GM23338 (cell line): ENCODE measurements at regions not wholly inside any gene's neighbourhood (a gene's known extent, or its start where the extent isn't known, plus 50 kb on each side); places are given as distances from the start of the nearest gene placed in this dataset.

Source experiments
- CREB1 ChIP-seq: fragments of 250-450 bp; sonication (Bioruptor Pico); IDR thresholded peaks from 2 replicates; pipeline ENCODE4 v1.5.0; 2020; ENCODE audit warnings: low read depth, mild to moderate bottlenecking, moderate library complexity
- CTCF ChIP-seq, 2 experiments: fragments of 200-600 bp in 1 of 2; sonication (generic) in 1 of 2; conservative IDR thresholded peaks; 2 replicates each; pipeline versions ENCODE4 v1.5.1 to v1.6.1; 2016 to 2017; ENCODE audit warnings: antibody characterized with exemption in 2 of 2, low read depth in 2 of 2, mild to moderate bottlenecking in 2 of 2, moderate library complexity in 1 of 2
- EZH2 ChIP-seq: fragments of 200-600 bp; sonication (generic); IDR thresholded peaks from one replicate; pipeline ENCODE4 v1.8.0; 2017; ENCODE audit warnings: antibody characterized with exemption, mild to moderate bottlenecking, low read depth; ENCODE audit not compliant: unreplicated experiment
- EZH2phosphoT487 ChIP-seq: fragments of 200-600 bp; sonication (generic); IDR thresholded peaks from one replicate; pipeline ENCODE4 v1.8.1; 2018; ENCODE audit warnings: antibody characterized with exemption; ENCODE audit not compliant: unreplicated experiment
- JUNB ChIP-seq: IDR thresholded peaks from one replicate; pipeline ENCODE4 v1.6.1; 2016; ENCODE audit warnings: antibody characterized with exemption; ENCODE audit not compliant: unreplicated experiment
- NANOG ChIP-seq: IDR thresholded peaks from 2 replicates; pipeline ENCODE4 v1.6.1; 2016; ENCODE audit warnings: antibody characterized with exemption, borderline replicate concordance
- POLR2AphosphoS5 ChIP-seq: IDR thresholded peaks from 2 replicates; pipeline ENCODE4 v1.6.1; 2016; ENCODE audit warnings: antibody characterized with exemption, low read depth
- REST ChIP-seq: IDR thresholded peaks from one replicate; pipeline ENCODE4 v1.6.1; 2018; ENCODE audit warnings: antibody characterized with exemption; ENCODE audit not compliant: unreplicated experiment
- STAT1 ChIP-seq: IDR thresholded peaks from one replicate; pipeline ENCODE4 v1.6.1; 2016; ENCODE audit warnings: antibody characterized with exemption; ENCODE audit not compliant: unreplicated experiment
- ZNF114 ChIP-seq: fragments of 250-450 bp; sonication (Bioruptor Pico); IDR thresholded peaks from 2 replicates; pipeline ENCODE4 v1.5.0; 2020; ENCODE audit warnings: mild to moderate bottlenecking, moderate library complexity
- ZNF331 ChIP-seq: fragments of 250-450 bp; sonication (Bioruptor Pico); IDR thresholded peaks from 2 replicates; pipeline ENCODE4 v1.5.0; 2020; ENCODE audit warnings: low read depth, mild to moderate bottlenecking, moderate library complexity

- TF ChIP-seq CTCF (conservative IDR thresholded peaks at IDR 0.05; ENCODE audit: low read depth in 2 of 2) (no peak), POLR2AphosphoS5 (no peak), NANOG (no peak), EZH2 (no peak), ZNF114 (CRISPR knock-in tag) (no peak), EZH2phosphoT487 (no peak), REST (no peak), JUNB (no peak), CREB1 (CRISPR knock-in tag) (no peak), STAT1 (no peak), ZNF331 (CRISPR knock-in tag) (no peak)
Measured at GRCh38 chr6:68391953-68392352, 243.1 kb upstream of the ADGRB3 start.
